Type B pancreatic cell (in vitro differentiated cells): ENCODE measurements at regions not wholly inside any gene's neighbourhood (a gene's known extent, or its start where the extent isn't known, plus 50 kb on each side); places are given as distances from the start of the nearest gene placed in this dataset.

Source experiments
- DNase-seq: peaks from one replicate; pipeline ENCODE4 v3.0.0; 2021; ENCODE audit warnings: mixed read lengths; ENCODE audit not compliant: unreplicated experiment; ENCODE audit errors: extremely low spot score
- H3K27ac Mint-ChIP-seq: 2 replicates; pipeline ENCODE4 v1.8.0; 2021; ENCODE audit warnings: mild to moderate bottlenecking, mixed read lengths
- H3K27me3 Mint-ChIP-seq: 2 replicates; pipeline ENCODE4 v1.8.0; 2021; ENCODE audit warnings: mixed read lengths
- H3K36me3 Mint-ChIP-seq: 2 replicates; pipeline ENCODE4 v1.8.0; 2021; ENCODE audit warnings: mixed read lengths
- H3K4me1 Mint-ChIP-seq: one replicate; pipeline ENCODE4 v1.8.0; 2021; ENCODE audit warnings: mixed read lengths; ENCODE audit not compliant: unreplicated experiment
- H3K4me3 Mint-ChIP-seq: 2 replicates; pipeline ENCODE4 v1.8.0; 2021; ENCODE audit warnings: mild to moderate bottlenecking, mixed read lengths
- H3K9me3 Mint-ChIP-seq: 2 replicates; pipeline ENCODE4 v1.8.0; 2021; ENCODE audit warnings: mixed read lengths
- TF ChIP-seq, protein P1 (sequence below): fragments of 200-600 bp; sonication (generic); conservative IDR thresholded peaks from 2 replicates; pipeline ENCODE4 v1.5.0; 2021; ENCODE audit warnings: antibody characterized with exemption, mild to moderate bottlenecking

DNA sequence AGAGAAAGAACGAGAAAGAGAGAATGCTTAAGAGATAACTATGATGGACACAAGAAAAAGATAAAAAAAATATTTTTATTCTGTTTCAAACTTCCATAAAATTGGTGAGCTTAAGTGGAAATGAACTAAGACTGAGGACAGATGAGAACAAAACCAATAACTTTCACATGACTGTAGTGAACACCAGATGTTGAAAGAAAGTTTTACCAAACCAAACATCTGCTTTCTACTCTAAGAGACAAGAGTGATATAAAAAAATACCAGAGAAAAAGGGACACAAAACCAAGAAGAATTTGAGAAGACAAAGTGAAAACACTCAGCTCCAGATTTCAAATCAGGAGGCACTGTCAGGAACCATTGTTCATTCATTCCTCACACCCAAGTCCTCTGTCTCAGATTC lies 147.9 kb downstream of the IMPG2 start:
- Mint-ChIP-seq H3K9me3 (no peaks in the 10 kb centered on the region), H3K27me3 (no peaks in the 10 kb centered on the region), H3K36me3 (no peaks in the 10 kb centered on the region), H3K4me1 (no peaks in the 10 kb centered on the region), H3K27ac (no peak overlapping the region), H3K4me3 (no peak overlapping the region)
- no peak for DNase-seq
- TF ChIP-seq, protein P1, sequence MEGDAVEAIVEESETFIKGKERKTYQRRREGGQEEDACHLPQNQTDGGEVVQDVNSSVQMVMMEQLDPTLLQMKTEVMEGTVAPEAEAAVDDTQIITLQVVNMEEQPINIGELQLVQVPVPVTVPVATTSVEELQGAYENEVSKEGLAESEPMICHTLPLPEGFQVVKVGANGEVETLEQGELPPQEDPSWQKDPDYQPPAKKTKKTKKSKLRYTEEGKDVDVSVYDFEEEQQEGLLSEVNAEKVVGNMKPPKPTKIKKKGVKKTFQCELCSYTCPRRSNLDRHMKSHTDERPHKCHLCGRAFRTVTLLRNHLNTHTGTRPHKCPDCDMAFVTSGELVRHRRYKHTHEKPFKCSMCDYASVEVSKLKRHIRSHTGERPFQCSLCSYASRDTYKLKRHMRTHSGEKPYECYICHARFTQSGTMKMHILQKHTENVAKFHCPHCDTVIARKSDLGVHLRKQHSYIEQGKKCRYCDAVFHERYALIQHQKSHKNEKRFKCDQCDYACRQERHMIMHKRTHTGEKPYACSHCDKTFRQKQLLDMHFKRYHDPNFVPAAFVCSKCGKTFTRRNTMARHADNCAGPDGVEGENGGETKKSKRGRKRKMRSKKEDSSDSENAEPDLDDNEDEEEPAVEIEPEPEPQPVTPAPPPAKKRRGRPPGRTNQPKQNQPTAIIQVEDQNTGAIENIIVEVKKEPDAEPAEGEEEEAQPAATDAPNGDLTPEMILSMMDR: no peak

- TF ChIP-seq, protein P1: no peak
- Mint-ChIP-seq H3K27ac (no peak overlapping the region), H3K36me3 (no peaks in the 10 kb centered on the region), H3K4me1 (no peaks in the 10 kb centered on the region), H3K27me3 (no peaks in the 10 kb centered on the region), H3K9me3 (no peaks in the 10 kb centered on the region), H3K4me3 (no peak overlapping the region)
- DNase-seq: no peak
Measured at GRCh38 chr3:101171681-101172191, 148.6 kb downstream of the IMPG2 start.

GRCh38 chr3:101170806-101171558 lies 149.4 kb downstream of the IMPG2 start:
- Mint-ChIP-seq H3K27me3 (no peaks in the 10 kb centered on the region), H3K36me3 (no peaks in the 10 kb centered on the region), H3K4me3 (no peak overlapping the region), H3K4me1 (no peaks in the 10 kb centered on the region), H3K27ac (no peak overlapping the region), H3K9me3 (no peaks in the 10 kb centered on the region)
- no peak for DNase-seq
- TF ChIP-seq, protein P1: no peak

- TF ChIP-seq, protein P1: no peak
- no peak for DNase-seq
- Mint-ChIP-seq H3K36me3 (no peaks in the 10 kb centered on the region), H3K9me3 (no peaks in the 10 kb centered on the region), H3K27ac (no peak overlapping the region), H3K4me1 (no peaks in the 10 kb centered on the region), H3K4me3 (no peak overlapping the region), H3K27me3 (no peaks in the 10 kb centered on the region)
Measured at GRCh38 chr3:101170062-101170771, 150.2 kb downstream of the IMPG2 start.

- DNase-seq: no peak
- no peak overlapping the region for H3K4me3 Mint-ChIP-seq
- TF ChIP-seq, protein P1: no peak
- no peak overlapping the region for H3K27ac Mint-ChIP-seq
- H3K4me1 Mint-ChIP-seq: no peaks in the 10 kb centered on the region
- no peaks in the 10 kb centered on the region for H3K36me3 Mint-ChIP-seq
- no peaks in the 10 kb centered on the region for H3K27me3 Mint-ChIP-seq
- H3K9me3 Mint-ChIP-seq: no peaks in the 10 kb centered on the region
Measured at GRCh38 chr3:101169516-101169915, 150.9 kb downstream of the IMPG2 start.
